Gastroesophageal sphincter (tissue), 4 donors: ENCODE measurements at regions not wholly inside any gene's neighbourhood (a gene's known extent, or its start where the extent isn't known, plus 50 kb on each side); places are given as distances from the start of the nearest gene placed in this dataset.

Experiments
- ATAC-seq: fragments of 150-250 bp; one replicate; pipeline ENCODE4 v1.9.1; 2016; ENCODE audit warnings: mild to moderate bottlenecking, moderate library complexity
- H3K27ac ChIP-seq, 4 donors: fragments of 200-600 bp; sonication (generic) in 3 of 4; 1 replicate in 3 of 4; 2 replicates in 1 of 4; pipeline ENCODE4 v1.5.1; 2016 to 2019
- H3K27me3 ChIP-seq: fragments of 200-600 bp; sonication (generic); one replicate; pipeline ENCODE4 v1.5.1; 2019
- H3K36me3 ChIP-seq, 2 donors: fragments of 200-600 bp; sonication (generic); one replicate each; pipeline ENCODE4 v1.5.1; 2019; ENCODE audit warnings: control low read depth in 1 of 2
- H3K4me1 ChIP-seq, 3 donors: fragments of 200-600 bp; sonication (generic); 1 replicate in 2 of 3; 2 replicates in 1 of 3; pipeline ENCODE4 v1.5.1; 2016 to 2019; ENCODE audit warnings: control low read depth in 2 of 3
- H3K4me3 ChIP-seq, 2 donors: fragments of 200-600 bp; sonication (generic); one replicate each; pipeline ENCODE4 v1.5.1; 2019; ENCODE audit warnings: mild to moderate bottlenecking in 1 of 2, moderate library complexity in 1 of 2
- H3K9me3 ChIP-seq, 3 donors: fragments of 200-600 bp; sonication (generic); one replicate each; pipeline ENCODE4 v1.5.1; 2017 to 2019; ENCODE audit warnings: control low read depth in 2 of 3
- EP300 ChIP-seq: sonication (generic); formaldehyde crosslinking; IDR thresholded peaks from one replicate; pipeline ENCODE4 v1.6.1; 2017; ENCODE audit warnings: antibody characterized with exemption, mild to moderate bottlenecking
- POLR2A ChIP-seq, 2 donors: fragments of 450-650 bp; IDR thresholded peaks; one replicate each; pipeline ENCODE4 v1.6.1; 2017; ENCODE audit warnings: antibody characterized with exemption in 2 of 2, mild to moderate bottlenecking in 2 of 2, moderate library complexity in 1 of 2
- POLR2AphosphoS5 ChIP-seq: sonication (generic); formaldehyde crosslinking; IDR thresholded peaks from one replicate; pipeline ENCODE4 v1.6.1; 2017; ENCODE audit warnings: antibody characterized with exemption
- WGBS, 2 donors: methylation state at CpG; one replicate each; pipeline ENCODE4 v1.1.5; 2018; ENCODE audit warnings: low coverage in 1 of 2; 5-methylcytosine and 5-hydroxymethylcytosine counted together
- TF ChIP-seq, protein P1 (sequence below), 4 experiments: fragments of 200-600 bp in 2 of 4; fragments of 450-650 bp in 2 of 4; sonication (generic) in 1 of 4; IDR thresholded peaks; one replicate each; pipeline ENCODE4 v1.5.1; 2017 to 2019; ENCODE audit warnings: antibody characterized with exemption in 4 of 4, mild to moderate bottlenecking in 2 of 4, moderate library complexity in 2 of 4

DNA sequence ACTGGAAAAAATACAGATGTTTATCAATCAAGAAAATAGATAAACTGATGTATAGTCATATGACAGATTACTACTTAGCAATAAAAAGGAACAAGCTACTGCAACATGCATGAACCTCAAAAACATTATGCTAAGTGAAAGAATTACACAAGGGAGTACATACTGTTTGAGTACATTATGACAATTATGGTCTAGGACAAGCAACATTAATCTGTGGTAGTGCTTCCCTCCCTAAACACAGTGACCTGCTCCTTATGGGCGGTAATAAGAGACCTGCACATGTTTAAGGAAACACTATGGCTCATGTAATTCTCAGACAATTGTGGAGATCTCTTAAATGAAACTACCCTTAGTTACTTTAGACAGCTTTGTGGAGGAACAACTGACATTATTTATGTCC lies 421.2 kb upstream of the FBXO33 start:
- H3K27ac ChIP-seq, result no peak overlapping the region
- H3K4me3 ChIP-seq, result no peak overlapping the region
- H3K36me3 ChIP-seq, result no peaks in the 10 kb centered on the region
- ATAC-seq, result no peak
- TF ChIP-seq POLR2A (IDR thresholded peaks at IDR 0.05) (no peak), POLR2AphosphoS5 (no peak), EP300 (no peak)
- TF ChIP-seq, protein P1, sequence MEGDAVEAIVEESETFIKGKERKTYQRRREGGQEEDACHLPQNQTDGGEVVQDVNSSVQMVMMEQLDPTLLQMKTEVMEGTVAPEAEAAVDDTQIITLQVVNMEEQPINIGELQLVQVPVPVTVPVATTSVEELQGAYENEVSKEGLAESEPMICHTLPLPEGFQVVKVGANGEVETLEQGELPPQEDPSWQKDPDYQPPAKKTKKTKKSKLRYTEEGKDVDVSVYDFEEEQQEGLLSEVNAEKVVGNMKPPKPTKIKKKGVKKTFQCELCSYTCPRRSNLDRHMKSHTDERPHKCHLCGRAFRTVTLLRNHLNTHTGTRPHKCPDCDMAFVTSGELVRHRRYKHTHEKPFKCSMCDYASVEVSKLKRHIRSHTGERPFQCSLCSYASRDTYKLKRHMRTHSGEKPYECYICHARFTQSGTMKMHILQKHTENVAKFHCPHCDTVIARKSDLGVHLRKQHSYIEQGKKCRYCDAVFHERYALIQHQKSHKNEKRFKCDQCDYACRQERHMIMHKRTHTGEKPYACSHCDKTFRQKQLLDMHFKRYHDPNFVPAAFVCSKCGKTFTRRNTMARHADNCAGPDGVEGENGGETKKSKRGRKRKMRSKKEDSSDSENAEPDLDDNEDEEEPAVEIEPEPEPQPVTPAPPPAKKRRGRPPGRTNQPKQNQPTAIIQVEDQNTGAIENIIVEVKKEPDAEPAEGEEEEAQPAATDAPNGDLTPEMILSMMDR (IDR thresholded peaks at IDR 0.05), result no peak
- H3K9me3 ChIP-seq, result no peaks in the 10 kb centered on the region
- WGBS, 2 donors, result 71 to 83% methylated on average over 1 of the region's 1 CpG
- no peaks in the 10 kb centered on the region for H3K4me1 ChIP-seq
- H3K27me3 ChIP-seq, result no peaks in the 10 kb centered on the region

DNA sequence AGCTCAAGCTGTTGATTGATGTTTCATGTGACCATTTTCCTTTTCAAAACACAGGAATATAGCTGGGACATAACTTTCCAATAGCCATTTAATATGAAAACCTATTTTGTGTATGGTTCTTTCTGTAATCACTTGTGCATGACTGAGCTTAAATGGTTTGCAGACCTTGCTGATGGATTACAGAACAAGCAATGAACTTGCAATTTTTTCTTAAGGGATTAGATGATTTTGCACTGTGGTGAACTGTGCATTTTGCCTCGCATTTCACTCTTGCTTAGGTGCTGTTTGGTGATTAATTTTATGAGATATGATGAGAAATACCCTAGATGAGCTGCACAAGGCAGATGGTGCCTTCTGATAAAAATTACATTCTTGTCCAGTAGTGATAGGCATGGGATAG lies 419.0 kb upstream of the FBXO33 start:
- no peak overlapping the region for H3K27ac ChIP-seq

DNA sequence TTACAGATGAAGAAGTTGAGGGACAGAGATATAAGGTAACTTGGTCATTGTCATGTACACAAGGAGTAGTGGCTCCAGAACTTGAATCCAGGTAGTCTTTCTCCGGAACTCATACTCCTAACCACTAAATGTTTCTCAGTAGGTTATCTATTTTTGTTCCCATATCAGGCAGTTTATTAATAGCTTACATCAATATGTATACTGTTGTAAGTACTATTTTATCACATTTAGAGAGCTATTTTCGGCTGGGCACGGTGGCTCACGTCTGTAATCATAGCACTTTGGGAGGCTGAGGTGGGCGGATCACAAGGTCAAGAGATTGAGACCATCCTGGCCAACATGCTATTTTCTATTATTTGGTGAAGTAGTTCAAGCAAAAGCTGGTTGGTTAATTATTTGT lies 415.6 kb upstream of the FBXO33 start:
- no peak for ATAC-seq
- no peak overlapping the region for H3K4me3 ChIP-seq
- 54 to 93% methylated on average over 2 to 4 of the region's 5 CpGs for WGBS, 2 donors
- H3K27me3 ChIP-seq, result no peaks in the 10 kb centered on the region
- TF ChIP-seq EP300 (no peak), POLR2A (IDR thresholded peaks at IDR 0.05) (no peak)
- TF ChIP-seq, protein P1 (IDR thresholded peaks at IDR 0.05), result no peak
- no peak overlapping the region for H3K27ac ChIP-seq
- H3K9me3 ChIP-seq, result no peaks in the 10 kb centered on the region
- no peaks in the 10 kb centered on the region for H3K4me1 ChIP-seq
- no peaks in the 10 kb centered on the region for H3K36me3 ChIP-seq

More for the DNA sequence above, 419.0 kb upstream of the FBXO33 start:
- 20 to 41% methylated on average over 1 of the region's 1 CpG for WGBS, 2 donors
- no peaks in the 10 kb centered on the region for H3K9me3 ChIP-seq
- H3K27me3 ChIP-seq, result no peaks in the 10 kb centered on the region
- no peak for ATAC-seq
- no peaks in the 10 kb centered on the region for H3K36me3 ChIP-seq
- TF ChIP-seq, protein P1 (IDR thresholded peaks at IDR 0.05), result no peak
- TF ChIP-seq EP300, result no peak
- no peak for TF ChIP-seq POLR2AphosphoS5
- TF ChIP-seq POLR2A (IDR thresholded peaks at IDR 0.05), result no peak
- H3K4me1 ChIP-seq, result no peaks in the 10 kb centered on the region
- H3K4me3 ChIP-seq, result no peak overlapping the region

DNA sequence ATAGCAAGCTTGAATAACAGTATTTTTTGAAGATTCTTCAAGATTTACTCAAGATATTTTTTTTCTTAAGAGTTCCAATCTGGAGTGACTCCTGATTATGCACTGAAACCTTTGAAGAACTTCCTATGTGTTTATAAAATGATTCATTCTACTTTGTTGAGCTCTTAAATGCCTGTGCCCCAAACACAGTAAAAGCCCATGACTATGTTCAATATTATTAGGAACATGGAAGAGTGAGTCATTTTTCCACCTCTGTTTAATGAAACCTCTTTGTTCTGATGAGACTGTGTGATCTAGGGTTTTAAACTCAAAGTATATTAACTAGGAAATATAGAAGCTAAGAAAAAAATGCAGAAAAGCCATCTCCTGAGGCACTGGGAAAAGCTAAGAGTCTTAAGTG lies 415.0 kb upstream of the FBXO33 start:
- no peak for ATAC-seq
- Histone ChIP-seq H3K27me3 (no peaks in the 10 kb centered on the region), H3K36me3 (no peaks in the 10 kb centered on the region), H3K4me1 (no peaks in the 10 kb centered on the region), H3K27ac (no peak overlapping the region), H3K4me3 (no peak overlapping the region), H3K9me3 (no peaks in the 10 kb centered on the region)
- no peak for TF ChIP-seq POLR2AphosphoS5
- TF ChIP-seq EP300, result no peak
- TF ChIP-seq, protein P1 (IDR thresholded peaks at IDR 0.05), result no peak
- no peak for TF ChIP-seq POLR2A (IDR thresholded peaks at IDR 0.05)

DNA sequence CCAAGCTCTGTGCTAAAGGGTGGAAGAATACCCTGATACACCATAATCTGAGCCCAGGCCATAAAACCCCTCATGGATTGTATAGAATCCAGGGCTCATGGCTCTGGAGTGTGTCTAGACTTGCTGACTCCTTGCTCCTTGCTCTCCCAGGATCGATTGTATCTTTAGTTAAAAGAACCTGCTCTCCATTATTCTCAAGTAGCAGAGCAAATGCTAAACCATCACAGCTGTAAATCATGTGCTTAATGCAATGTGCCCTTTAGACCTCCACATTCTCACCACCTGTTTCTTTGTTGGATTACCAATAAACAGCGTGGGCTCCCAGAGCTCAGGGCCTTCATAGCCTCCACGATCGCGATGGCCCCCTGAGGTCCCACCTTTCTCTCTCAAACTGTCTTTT lies 411.6 kb upstream of the FBXO33 start:
- 75 to 98% methylated on average over 4 to 5 of the region's 5 CpGs for WGBS, 2 donors
- H3K27me3 ChIP-seq, result no peaks in the 10 kb centered on the region
- no peak overlapping the region for H3K4me3 ChIP-seq
- no peaks in the 10 kb centered on the region for H3K4me1 ChIP-seq
- TF ChIP-seq, protein P1 (IDR thresholded peaks at IDR 0.05), result no peak
- TF ChIP-seq EP300 (no peak), POLR2AphosphoS5 (no peak), POLR2A (IDR thresholded peaks at IDR 0.05) (no peak)
- no peaks in the 10 kb centered on the region for H3K9me3 ChIP-seq
- ATAC-seq, result no peak
- no peaks in the 10 kb centered on the region for H3K36me3 ChIP-seq
- H3K27ac ChIP-seq, result no peak overlapping the region
